Body of pancreas (tissue), 4 donors: ENCODE measurements at regions not wholly inside any gene's neighbourhood (a gene's known extent, or its start where the extent isn't known, plus 50 kb on each side); places are given as distances from the start of the nearest gene placed in this dataset.

Experiments used
- CTCF ChIP-seq, 7 experiments: fragments of 450-650 bp in 4 of 7; fragments of 200-600 bp in 3 of 7; sonication (generic) in 3 of 7; IDR thresholded peaks; one replicate each; pipeline ENCODE4 v1.5.1; 2016 to 2019; ENCODE audit warnings: antibody characterized with exemption in 7 of 7
- POLR2A ChIP-seq, 3 donors: fragments of 450-650 bp; IDR thresholded peaks; one replicate each; pipeline ENCODE4 v1.6.1; 2016; ENCODE audit warnings: antibody characterized with exemption in 3 of 3, mild to moderate bottlenecking in 2 of 3

GRCh38 chr5:39711821-39712220, 287.0 kb upstream of the DAB2 start:
- TF ChIP-seq CTCF (IDR thresholded peaks at IDR 0.05) (no peak), POLR2A (IDR thresholded peaks at IDR 0.05) (no peak)
